ENCODE measurements at regions not wholly inside any gene's neighbourhood (a gene's known extent, or its start where the extent isn't known, plus 50 kb on each side); places are given as distances from the start of the nearest gene placed in this dataset.
"Not testable (repeated sequence)": the region's sequence is repeated elsewhere in the genome, so short reads cannot be mapped to it uniquely, and the experiment has no call there.

DNA sequence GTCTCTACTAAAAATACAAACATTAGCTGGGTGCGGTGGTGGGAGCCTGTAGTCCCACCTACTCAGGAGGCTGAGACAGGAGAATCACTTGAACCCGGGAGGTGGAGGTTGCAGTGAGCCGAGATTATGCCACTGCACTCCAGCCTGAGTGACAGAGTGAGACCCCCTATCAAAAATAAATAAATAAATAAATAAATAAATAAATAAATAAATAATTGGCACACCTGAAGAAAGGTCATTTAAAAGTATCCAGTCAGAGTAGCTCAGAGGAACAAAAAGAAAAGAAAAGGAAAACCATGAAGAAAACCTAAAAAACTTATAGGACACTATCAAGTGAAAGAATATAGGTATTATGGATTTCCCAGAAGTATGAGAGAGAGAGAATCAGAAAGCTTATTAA, 330.1 kb upstream of the AR start:
- not testable (repeated sequence) for H3K9me3 ChIP-seq (ENCODE audit: low read length); H3K4me1 ChIP-seq (ENCODE audit: insufficient read depth, low read length)

DNA sequence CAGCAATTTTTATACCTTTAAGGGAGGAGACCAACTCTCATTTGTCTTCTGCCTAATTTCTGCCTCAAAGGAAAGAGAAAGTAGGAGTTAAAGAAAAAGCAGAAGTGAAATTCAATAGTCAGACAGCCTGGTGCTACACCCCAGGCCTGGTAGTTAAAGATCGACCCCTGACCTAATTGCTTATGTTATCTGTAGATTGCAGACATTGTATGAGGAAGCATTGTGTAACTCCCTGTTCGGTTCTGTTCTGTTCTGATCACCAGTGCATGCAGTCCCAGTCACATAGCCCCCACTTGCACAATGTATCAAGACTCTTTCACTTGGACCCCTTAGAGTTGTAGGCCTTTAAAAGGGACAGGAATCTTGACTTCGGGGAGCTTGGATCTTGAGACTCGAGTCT, 335.9 kb upstream of the AR start:
- Histone ChIP-seq H2AFZ (ENCODE audit: low read depth, low read length) (no peak overlapping the region), H3K4me1 (ENCODE audit: insufficient read depth, low read length) (no peaks in the 10 kb centered on the region), H3K9me3 (ENCODE audit: low read length) (no peaks in the 10 kb centered on the region), H3K36me3 (ENCODE audit: insufficient read depth, low read length) (no peaks in the 10 kb centered on the region), H3K27me3 (ENCODE audit: insufficient read depth, low read length) (no peaks in the 10 kb centered on the region), H3K4me3 (ENCODE audit: low read length) (no peak overlapping the region)

More for the DNA sequence above, 330.1 kb upstream of the AR start:
- H2AFZ ChIP-seq (ENCODE audit: low read depth, low read length); H3K4me3 ChIP-seq (ENCODE audit: low read length); H3K36me3 ChIP-seq (ENCODE audit: insufficient read depth, low read length); H3K27me3 ChIP-seq (ENCODE audit: insufficient read depth, low read length): not testable (repeated sequence)

DNA sequence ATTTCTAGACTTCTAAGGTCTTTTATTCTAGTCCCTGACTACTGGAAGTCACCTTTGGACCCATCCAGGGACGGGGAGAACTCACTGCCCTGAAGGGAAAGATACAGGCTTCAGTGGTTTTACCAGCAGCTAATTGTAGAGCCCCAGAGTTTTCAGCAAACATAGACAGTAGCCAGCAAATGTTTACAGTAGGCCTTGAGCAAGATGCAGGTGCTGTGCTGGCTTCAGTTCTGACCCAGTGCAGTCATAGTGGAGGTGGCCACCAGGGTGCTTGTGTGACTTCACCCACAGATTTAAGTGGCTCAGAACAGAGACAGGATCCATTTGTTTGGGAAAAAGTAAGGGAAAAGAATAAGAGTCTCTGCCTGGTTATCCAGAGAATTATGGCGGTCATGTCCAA, 384.4 kb upstream of the AR start:
- Histone ChIP-seq H3K36me3 (ENCODE audit: insufficient read depth, low read length) (no peaks in the 10 kb centered on the region), H3K4me1 (ENCODE audit: insufficient read depth, low read length) (no peaks in the 10 kb centered on the region), H2AFZ (ENCODE audit: low read depth, low read length) (no peak overlapping the region), H3K27me3 (ENCODE audit: insufficient read depth, low read length) (no peaks in the 10 kb centered on the region), H3K9me3 (ENCODE audit: low read length) (no peaks in the 10 kb centered on the region), H3K4me3 (ENCODE audit: low read length) (no peak overlapping the region)

DNA sequence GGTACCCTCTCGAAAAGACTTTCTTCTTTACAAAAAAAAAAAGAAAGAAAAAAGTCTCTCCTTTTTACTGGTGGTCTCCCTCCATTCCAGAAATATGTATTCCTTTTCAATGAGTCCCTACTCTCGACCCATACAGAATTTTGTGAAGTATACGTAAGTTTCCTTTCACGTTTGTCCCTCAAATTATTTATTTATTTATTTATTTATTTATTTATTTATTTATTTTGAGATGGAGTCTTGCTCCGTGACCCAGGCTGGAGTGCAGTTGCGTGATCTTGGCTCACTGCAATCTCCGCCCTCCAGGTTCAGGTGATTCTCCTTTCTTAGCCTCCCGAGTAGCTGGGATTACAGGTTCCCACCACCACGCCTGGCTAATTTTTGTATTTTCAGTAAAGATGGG, 429.2 kb upstream of the AR start:
- no peak overlapping the region for H2AFZ ChIP-seq (ENCODE audit: low read depth, low read length)
- no peaks in the 10 kb centered on the region for H3K27me3 ChIP-seq (ENCODE audit: insufficient read depth, low read length)
- H3K36me3 ChIP-seq (ENCODE audit: insufficient read depth, low read length) = no peaks in the 10 kb centered on the region
- H3K4me1 ChIP-seq (ENCODE audit: insufficient read depth, low read length) = no peaks in the 10 kb centered on the region
- H3K4me3 ChIP-seq (ENCODE audit: low read length) = no peak overlapping the region
- H3K9me3 ChIP-seq (ENCODE audit: low read length) = no peaks in the 10 kb centered on the region

DNA sequence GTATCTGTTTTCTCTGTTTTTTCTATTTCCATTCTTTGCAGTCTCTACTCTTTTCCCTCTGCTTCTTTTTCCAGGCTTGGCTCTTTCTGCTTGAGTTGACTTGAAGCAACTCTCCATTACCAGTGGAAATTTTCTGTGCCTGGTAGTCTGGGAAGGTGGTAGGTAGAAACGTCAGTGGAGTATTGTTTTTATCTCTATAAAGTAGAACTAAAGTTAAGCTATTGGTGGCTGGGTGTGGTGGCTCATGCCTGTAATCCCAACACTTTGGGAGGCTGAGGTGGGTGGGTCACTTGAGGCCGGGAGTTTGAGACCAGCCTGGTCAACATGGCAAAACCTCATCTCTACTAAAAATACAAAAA, 438.1 kb upstream of the AR start:
- Histone ChIP-seq H3K4me1 (ENCODE audit: insufficient read depth, low read length) (no peaks in the 10 kb centered on the region), H3K27me3 (ENCODE audit: insufficient read depth, low read length) (no peaks in the 10 kb centered on the region), H2AFZ (ENCODE audit: low read depth, low read length) (no peak overlapping the region), H3K36me3 (ENCODE audit: insufficient read depth, low read length) (no peaks in the 10 kb centered on the region), H3K4me3 (ENCODE audit: low read length) (no peak overlapping the region), H3K9me3 (ENCODE audit: low read length) (no peaks in the 10 kb centered on the region)

DNA sequence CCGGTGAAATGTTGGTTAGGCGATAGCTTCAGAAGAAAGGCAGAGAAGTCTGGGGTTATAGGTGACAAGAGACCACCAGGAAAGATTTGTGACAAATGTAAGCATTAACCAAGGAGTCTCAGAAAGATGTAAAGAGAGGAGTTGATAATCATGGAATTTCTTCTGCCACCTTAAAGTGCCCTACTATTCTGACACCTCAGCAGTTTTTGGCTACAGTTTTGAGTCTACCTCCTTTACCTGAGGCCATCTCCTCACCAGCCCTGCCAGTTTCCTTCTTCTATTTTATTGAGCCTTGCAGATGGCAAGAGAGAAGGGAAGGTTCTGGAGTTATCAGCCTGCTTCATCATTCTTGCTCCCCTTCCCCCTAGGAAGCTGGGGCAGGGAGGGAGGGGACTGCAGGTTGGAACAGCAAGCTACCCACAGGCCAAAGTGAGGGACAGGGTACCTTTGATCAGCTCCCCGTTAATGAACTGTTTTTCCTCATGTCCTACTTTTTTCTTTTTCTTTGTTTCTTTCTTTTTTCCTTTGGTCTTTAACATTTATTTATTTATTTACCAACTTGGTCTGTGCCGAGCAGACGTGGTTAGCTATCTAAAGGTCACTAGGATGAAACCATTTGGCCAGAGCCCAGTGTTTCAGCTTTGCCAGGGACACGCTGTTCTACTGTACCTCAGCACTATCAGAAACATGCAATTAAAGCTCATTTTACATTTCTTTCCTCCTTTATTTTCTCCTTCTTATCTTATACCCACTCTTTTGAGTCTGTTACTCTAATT, 438.7 kb upstream of the AR start:
- Histone ChIP-seq H3K36me3 (ENCODE audit: insufficient read depth, low read length) (no peaks in the 10 kb centered on the region), H3K9me3 (ENCODE audit: low read length) (no peaks in the 10 kb centered on the region), H3K4me3 (ENCODE audit: low read length) (no peak overlapping the region), H3K27me3 (ENCODE audit: insufficient read depth, low read length) (no peaks in the 10 kb centered on the region), H2AFZ (ENCODE audit: low read depth, low read length) (no peak overlapping the region), H3K4me1 (ENCODE audit: insufficient read depth, low read length) (no peaks in the 10 kb centered on the region)

DNA sequence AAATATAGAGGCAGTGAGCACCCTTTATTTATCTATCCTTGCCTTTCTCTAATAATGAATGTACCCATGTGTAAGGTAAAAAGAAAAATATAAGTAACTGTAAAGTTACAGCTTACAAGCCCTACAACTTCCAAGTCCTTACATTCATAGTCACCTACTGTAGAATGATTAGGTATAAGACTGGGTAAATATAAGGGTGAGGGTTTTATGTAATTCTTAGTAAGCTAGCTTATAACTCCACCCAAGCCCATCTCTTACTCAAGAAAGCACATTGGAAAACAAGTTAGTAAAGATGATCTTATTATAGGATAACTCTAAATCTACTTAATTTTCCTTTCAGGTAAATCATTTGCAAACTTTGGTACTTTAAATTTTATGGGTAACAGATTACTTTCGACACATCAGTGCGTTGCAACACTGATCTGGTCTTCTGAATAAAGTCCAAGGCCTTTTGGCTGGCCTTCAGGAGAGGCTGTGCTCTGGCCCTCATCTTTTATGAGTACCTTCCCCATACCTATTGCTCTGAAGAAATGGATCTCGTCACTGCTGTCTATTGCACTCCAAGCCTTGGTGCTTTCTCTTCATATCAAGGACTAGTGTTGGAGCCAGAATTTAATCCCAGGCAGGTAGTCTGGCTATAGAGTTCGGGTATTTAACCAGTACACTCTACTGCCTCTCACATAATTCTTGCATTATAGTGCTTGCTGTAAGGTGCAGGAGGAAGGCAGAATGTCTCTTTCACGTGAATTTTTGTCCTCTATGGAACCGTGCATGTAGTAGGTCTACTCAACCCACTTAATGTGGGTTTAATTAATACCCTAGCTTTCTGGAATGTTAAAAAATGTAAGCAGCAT, 443.6 kb upstream of the AR start:
- no peaks in the 10 kb centered on the region for H3K36me3 ChIP-seq (ENCODE audit: insufficient read depth, low read length)
- no peak overlapping the region for H3K4me3 ChIP-seq (ENCODE audit: low read length)
- no peaks in the 10 kb centered on the region for H3K27me3 ChIP-seq (ENCODE audit: insufficient read depth, low read length)
- H2AFZ ChIP-seq (ENCODE audit: low read depth, low read length) = no peak overlapping the region
- no peaks in the 10 kb centered on the region for H3K4me1 ChIP-seq (ENCODE audit: insufficient read depth, low read length)
- no peaks in the 10 kb centered on the region for H3K9me3 ChIP-seq (ENCODE audit: low read length)

DNA sequence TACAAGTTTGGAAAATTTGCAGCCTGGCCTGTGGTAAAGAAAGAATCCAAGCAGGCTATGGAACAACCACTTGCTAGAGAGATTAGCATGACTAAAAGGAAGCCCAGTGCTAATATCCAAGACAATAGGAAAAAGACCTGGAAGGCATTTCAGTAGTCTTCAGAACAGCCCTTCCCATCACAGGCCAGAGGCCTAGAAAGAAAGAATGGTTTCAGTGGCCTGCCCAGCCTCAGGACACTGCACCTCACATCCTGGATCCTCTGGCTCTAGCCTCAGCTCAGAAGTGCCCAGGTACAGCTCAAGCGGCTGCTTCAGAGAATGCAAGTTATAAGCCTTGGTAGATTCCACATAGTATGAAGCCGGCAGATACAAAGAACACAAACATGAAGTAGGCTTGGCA, 449.8 kb upstream of the AR start:
- Histone ChIP-seq H3K4me3 (ENCODE audit: low read length) (no peak overlapping the region), H3K9me3 (ENCODE audit: low read length) (no peaks in the 10 kb centered on the region), H3K4me1 (ENCODE audit: insufficient read depth, low read length) (no peaks in the 10 kb centered on the region), H3K27me3 (ENCODE audit: insufficient read depth, low read length) (no peaks in the 10 kb centered on the region), H3K36me3 (ENCODE audit: insufficient read depth, low read length) (no peaks in the 10 kb centered on the region), H2AFZ (ENCODE audit: low read depth, low read length) (no peak overlapping the region)

DNA sequence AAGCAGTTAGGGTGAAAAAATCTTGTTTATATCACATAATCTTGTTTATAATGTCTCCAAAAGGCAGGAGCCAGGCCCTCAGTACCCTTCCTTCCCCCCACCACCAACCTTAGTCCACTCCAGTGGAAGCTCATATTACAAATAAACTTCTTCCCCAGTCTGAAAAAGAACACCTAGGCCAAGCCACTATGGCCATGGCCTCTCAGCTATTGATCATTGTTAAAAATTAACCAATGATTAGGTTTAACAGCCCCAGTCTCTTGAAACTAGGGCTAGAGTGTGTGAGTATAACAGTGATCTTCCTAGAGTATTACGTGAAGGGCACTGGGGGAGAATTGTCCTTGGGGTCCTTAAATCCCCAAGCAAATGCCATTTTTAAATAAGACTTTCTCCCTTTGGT, 411.9 kb upstream of the EDA2R start:
- Histone ChIP-seq H3K9me3 (ENCODE audit: low read length) (no peaks in the 10 kb centered on the region), H2AFZ (ENCODE audit: low read depth, low read length) (no peak overlapping the region), H3K36me3 (ENCODE audit: insufficient read depth, low read length) (no peaks in the 10 kb centered on the region), H3K4me3 (ENCODE audit: low read length) (no peak overlapping the region), H3K27me3 (ENCODE audit: insufficient read depth, low read length) (no peaks in the 10 kb centered on the region), H3K4me1 (ENCODE audit: insufficient read depth, low read length) (no peaks in the 10 kb centered on the region)

DNA sequence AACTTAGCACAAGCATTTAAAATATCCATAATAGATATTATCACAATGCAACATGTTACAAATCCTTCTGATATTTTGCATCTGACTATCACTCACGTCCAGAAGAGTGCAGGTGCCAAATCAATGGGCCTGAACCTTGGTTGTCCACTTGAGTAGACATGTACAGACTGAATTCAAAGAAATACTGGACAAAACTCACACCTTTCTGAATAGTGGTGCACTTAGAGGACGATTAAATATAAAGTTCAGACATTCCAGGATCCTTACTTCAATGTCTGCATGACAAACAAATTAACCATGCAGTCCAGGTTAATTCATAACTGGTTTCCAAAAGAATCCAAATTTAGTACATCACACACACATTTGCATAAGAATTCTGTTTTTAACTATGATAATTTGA, 406.0 kb upstream of the EDA2R start:
- Histone ChIP-seq H3K36me3 (ENCODE audit: insufficient read depth, low read length) (no peaks in the 10 kb centered on the region), H3K4me3 (ENCODE audit: low read length) (no peak overlapping the region), H3K27me3 (ENCODE audit: insufficient read depth, low read length) (no peaks in the 10 kb centered on the region), H3K9me3 (ENCODE audit: low read length) (no peaks in the 10 kb centered on the region), H2AFZ (ENCODE audit: low read depth, low read length) (no peak overlapping the region), H3K4me1 (ENCODE audit: insufficient read depth, low read length) (no peaks in the 10 kb centered on the region)

DNA sequence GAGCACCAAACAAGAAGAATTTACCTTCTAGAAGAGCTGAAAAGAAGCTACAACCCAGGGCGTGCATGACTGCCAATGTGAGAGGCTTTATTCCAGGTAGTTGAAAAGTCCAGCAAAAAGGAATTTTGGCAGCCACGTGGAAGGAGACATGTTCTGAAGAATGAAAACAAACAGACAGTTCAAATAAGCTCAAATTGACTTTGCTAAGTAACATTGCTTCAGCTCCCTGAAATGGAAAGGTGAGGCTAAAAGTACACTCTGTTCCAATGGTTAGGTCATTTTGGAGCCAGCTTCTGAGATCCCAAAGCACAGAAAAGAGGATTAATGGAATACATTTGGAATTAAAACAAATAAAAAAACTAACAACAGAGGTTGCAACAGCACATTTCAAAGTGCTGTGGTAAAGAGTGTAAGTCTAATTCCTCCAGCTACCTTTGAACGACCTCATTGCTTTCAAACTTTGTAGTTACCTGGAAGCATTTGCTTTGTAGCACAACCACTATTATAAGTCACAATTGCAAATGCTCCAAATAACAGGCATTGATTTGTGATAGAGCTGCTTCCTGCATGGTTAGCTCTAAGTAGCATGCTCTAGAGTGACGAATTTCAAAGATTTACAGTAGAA, 405.3 kb upstream of the EDA2R start:
- Histone ChIP-seq H2AFZ (ENCODE audit: low read depth, low read length) (no peak overlapping the region), H3K4me1 (ENCODE audit: insufficient read depth, low read length) (no peaks in the 10 kb centered on the region), H3K9me3 (ENCODE audit: low read length) (no peaks in the 10 kb centered on the region), H3K4me3 (ENCODE audit: low read length) (no peak overlapping the region), H3K27me3 (ENCODE audit: insufficient read depth, low read length) (no peaks in the 10 kb centered on the region), H3K36me3 (ENCODE audit: insufficient read depth, low read length) (no peaks in the 10 kb centered on the region)

DNA sequence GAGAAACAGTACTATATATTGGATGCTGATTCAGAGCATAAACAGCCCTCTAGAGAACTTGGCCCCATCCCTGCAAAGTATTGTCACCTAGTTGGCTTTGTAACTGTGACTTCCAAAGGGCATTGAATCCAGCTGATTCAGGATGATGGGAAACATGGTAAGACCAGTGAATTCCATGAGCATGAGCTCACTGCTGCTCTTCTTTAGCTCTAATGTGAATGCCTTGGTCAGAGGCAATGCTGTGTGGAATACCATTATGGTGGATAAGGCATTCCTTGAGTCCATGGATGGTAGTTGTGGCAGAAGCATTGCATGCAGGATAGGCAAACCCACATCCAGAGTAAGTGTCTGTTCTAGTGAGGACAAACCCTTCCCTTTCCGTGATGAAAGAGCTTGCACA, 365.6 kb upstream of the EDA2R start:
- Histone ChIP-seq H3K27me3 (ENCODE audit: insufficient read depth, low read length) (no peaks in the 10 kb centered on the region), H3K4me3 (ENCODE audit: low read length) (no peak overlapping the region), H2AFZ (ENCODE audit: low read depth, low read length) (no peak overlapping the region), H3K36me3 (ENCODE audit: insufficient read depth, low read length) (no peaks in the 10 kb centered on the region), H3K9me3 (ENCODE audit: low read length) (no peaks in the 10 kb centered on the region), H3K4me1 (ENCODE audit: insufficient read depth, low read length) (no peaks in the 10 kb centered on the region)

DNA sequence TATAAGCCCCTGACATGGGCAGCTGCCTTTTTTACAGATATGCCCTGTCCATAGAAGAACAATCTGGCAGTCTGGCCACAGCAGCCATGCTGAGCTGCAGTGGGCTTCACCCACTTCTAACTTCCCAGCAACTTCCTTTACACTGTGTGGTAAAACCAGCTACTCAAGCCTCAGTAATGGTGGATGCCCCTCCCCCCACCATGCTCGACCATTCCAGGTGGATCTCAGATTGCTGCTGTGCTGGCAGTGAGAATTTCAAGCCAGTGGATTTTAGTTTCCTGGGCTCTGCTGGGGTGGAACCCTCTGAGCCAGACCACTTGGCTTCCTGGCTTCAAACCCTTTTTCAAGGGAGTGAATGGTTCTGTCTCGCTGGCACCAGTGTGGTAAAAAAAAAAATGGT, 355.9 kb upstream of the EDA2R start:
- H3K27me3 ChIP-seq (ENCODE audit: insufficient read depth, low read length) = no peaks in the 10 kb centered on the region

More for the DNA sequence above, 355.9 kb upstream of the EDA2R start:
- Histone ChIP-seq H3K36me3 (ENCODE audit: insufficient read depth, low read length) (no peaks in the 10 kb centered on the region), H2AFZ (ENCODE audit: low read depth, low read length) (no peak overlapping the region), H3K4me1 (ENCODE audit: insufficient read depth, low read length) (no peaks in the 10 kb centered on the region), H3K9me3 (ENCODE audit: low read length) (no peaks in the 10 kb centered on the region), H3K4me3 (ENCODE audit: low read length) (no peak overlapping the region)

All from neuron (in vitro differentiated cells).